ENCODE measurements at regions not wholly inside any gene's neighbourhood (a gene's known extent, or its start where the extent isn't known, plus 50 kb on each side); places are given as distances from the start of the nearest gene placed in this dataset.

DNA sequence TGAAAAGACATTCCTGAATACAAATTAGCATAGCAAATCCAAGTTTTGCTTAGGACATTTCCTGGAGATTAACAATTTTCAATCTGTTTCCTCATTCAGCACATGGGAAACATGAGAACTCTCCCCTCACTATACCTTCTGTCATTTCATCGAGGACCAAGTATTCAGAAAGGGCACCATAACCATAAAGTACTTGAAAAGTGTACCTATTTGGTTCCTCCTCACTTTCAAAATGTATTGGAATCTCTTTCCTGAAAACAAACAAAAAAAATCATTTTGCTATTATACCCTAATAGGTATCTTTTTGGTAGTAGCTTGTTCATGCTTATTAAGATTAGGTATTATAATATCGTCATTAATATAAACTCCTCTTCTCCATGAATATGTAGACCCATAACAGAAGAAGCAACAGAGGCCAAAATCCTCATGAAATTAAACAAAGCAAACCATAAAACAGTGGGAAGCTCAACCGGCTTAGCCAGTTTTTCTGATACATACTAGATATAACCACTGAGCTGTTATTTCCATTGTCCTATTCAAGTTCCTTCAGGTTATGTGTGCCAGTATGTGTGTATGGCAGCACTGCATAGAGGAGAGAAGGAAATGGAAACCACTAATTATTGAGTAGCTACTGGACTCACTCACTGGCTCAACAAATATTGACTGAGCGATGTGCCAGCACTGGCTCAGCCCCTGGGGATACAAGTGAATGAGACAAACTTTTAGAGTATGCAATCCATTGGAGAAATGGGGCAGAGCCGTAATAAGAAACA lies 274.0 kb downstream of the MAFB start:
- Histone ChIP-seq H3K4me3 (ENCODE audit: low read length in 2 of 2) (no peak overlapping the region), H3K4me1 (ENCODE audit: control insufficient read depth, insufficient read depth, low read length) (no peaks in the 10 kb centered on the region), H3K9me3 (ENCODE audit: control insufficient read depth in 2 of 2, low read length in 2 of 2) (no peaks in the 10 kb centered on the region), H3K27me3 (ENCODE audit: control insufficient read depth in 1 of 2, insufficient read depth in 2 of 2, low read length in 2 of 2) (no peaks in the 10 kb centered on the region), H3K9ac (ENCODE audit: low read length in 2 of 2) (no peak overlapping the region), H3K27ac (ENCODE audit: low read length) (no peak overlapping the region), H3K36me3 (ENCODE audit: control insufficient read depth in 2 of 2, insufficient read depth in 2 of 2, low read length in 2 of 2) (no peaks in the 10 kb centered on the region)

DNA sequence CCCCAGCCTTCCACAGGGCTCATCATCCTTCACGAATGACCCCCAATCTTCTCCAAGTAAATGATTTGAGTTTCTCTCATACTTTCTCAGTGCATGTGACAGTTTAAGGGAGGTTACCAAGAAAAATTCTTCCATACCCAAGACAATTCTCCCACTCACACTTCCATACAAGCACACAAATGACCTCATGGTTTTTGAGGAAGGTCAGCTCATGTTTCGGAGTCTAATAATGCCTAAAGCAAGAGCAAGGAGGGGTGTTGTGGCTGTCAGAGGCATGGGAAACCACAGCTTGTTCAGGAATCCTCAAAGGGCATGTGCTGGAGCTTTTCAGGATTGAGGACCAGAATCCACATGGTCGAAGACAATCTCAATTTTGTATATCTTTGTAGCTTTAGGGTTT lies 279.0 kb downstream of the MAFB start:
- no peak overlapping the region for H3K4me3 ChIP-seq (ENCODE audit: low read length in 2 of 2)
- no peaks in the 10 kb centered on the region for H3K27me3 ChIP-seq (ENCODE audit: control insufficient read depth in 1 of 2, insufficient read depth in 2 of 2, low read length in 2 of 2)
- no peaks in the 10 kb centered on the region for H3K9me3 ChIP-seq (ENCODE audit: control insufficient read depth in 2 of 2, low read length in 2 of 2)
- H3K27ac ChIP-seq (ENCODE audit: low read length): no peak overlapping the region
- H3K9ac ChIP-seq (ENCODE audit: low read length in 2 of 2): no peak overlapping the region
- H3K4me1 ChIP-seq (ENCODE audit: control insufficient read depth, insufficient read depth, low read length): no peaks in the 10 kb centered on the region
- H3K36me3 ChIP-seq (ENCODE audit: control insufficient read depth in 2 of 2, insufficient read depth in 2 of 2, low read length in 2 of 2): no peaks in the 10 kb centered on the region

GRCh38 chr20:40397467-40397866 lies 291.6 kb downstream of the MAFB start:
- no peaks in the 10 kb centered on the region for H3K27me3 ChIP-seq (ENCODE audit: control insufficient read depth in 1 of 2, insufficient read depth in 2 of 2, low read length in 2 of 2)

DNA sequence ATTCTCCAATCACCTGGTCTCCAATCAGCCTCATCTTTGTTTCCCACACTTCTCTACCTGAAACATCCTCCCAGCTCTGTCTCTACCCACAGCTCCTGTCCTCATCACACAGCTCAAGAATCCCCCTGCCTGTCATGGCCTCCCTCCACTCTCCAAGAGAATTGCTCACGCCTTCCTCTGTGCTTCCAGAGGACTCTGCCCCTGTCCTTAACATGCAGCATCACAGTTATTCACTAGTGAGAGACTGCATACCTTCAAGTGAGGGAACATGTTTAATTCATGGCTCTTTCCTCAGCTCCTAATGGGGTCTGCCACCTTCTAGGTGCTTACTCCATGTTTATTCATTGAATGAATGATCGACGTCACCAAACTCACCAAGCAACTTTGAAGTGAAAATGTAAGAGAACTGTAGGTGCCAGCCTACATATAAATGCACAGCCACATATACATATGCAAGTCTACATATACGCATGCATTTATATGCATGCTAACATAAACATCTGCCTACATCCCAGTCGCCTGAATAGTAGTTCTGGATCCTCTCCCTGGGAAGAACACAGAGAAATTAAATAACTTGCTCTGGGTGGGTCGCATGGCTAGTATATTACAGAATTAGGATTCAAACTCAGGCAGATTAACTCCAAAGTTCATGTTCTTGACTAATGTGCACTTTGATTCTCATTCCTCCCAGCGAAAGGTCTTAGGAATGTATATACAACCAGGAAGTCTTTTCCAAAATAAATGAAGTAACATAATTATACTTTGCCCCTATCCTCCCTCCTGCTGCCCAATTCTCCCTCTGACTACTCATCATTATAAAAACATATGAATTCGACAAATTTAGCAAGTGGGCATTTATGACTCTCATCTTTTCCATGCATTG lies 295.6 kb downstream of the MAFB start:
- H3K36me3 ChIP-seq (ENCODE audit: control insufficient read depth in 2 of 2, insufficient read depth in 2 of 2, low read length in 2 of 2): no peaks in the 10 kb centered on the region
- no peaks in the 10 kb centered on the region for H3K4me1 ChIP-seq (ENCODE audit: control insufficient read depth, insufficient read depth, low read length)
- H3K9ac ChIP-seq (ENCODE audit: low read length in 2 of 2): no peak overlapping the region
- H3K27me3 ChIP-seq (ENCODE audit: control insufficient read depth in 1 of 2, insufficient read depth in 2 of 2, low read length in 2 of 2): no peaks in the 10 kb centered on the region
- no peaks in the 10 kb centered on the region for H3K9me3 ChIP-seq (ENCODE audit: control insufficient read depth in 2 of 2, low read length in 2 of 2)
- H3K4me3 ChIP-seq (ENCODE audit: low read length in 2 of 2): no peak overlapping the region
- H3K27ac ChIP-seq (ENCODE audit: low read length): no peak overlapping the region

More at GRCh38 chr20:40397467-40397866, 291.6 kb downstream of the MAFB start:
- Histone ChIP-seq H3K4me3 (ENCODE audit: low read length in 2 of 2) (no peak overlapping the region), H3K9me3 (ENCODE audit: control insufficient read depth in 2 of 2, low read length in 2 of 2) (no peaks in the 10 kb centered on the region), H3K27ac (ENCODE audit: low read length) (no peak overlapping the region), H3K4me1 (ENCODE audit: control insufficient read depth, insufficient read depth, low read length) (no peaks in the 10 kb centered on the region), H3K36me3 (ENCODE audit: control insufficient read depth in 2 of 2, insufficient read depth in 2 of 2, low read length in 2 of 2) (no peaks in the 10 kb centered on the region), H3K9ac (ENCODE audit: low read length in 2 of 2) (no peak overlapping the region)

- H3K4me1 ChIP-seq (ENCODE audit: control insufficient read depth, insufficient read depth, low read length): no peaks in the 10 kb centered on the region
- peaks cover 4 to 5% of the 10 kb centered on the region in 2 donors for H3K9me3 ChIP-seq (ENCODE audit: control insufficient read depth in 2 of 2, low read length in 2 of 2)
- no peaks in the 10 kb centered on the region for H3K36me3 ChIP-seq (ENCODE audit: control insufficient read depth in 2 of 2, insufficient read depth in 2 of 2, low read length in 2 of 2)
Observed at GRCh38 chr20:40390654-40391053, 298.4 kb downstream of the MAFB start.

GRCh38 chr20:40370800-40371199 lies 318.2 kb downstream of the MAFB start:
- Histone ChIP-seq H3K27me3 (ENCODE audit: control insufficient read depth in 1 of 2, insufficient read depth in 2 of 2, low read length in 2 of 2) (no peaks in the 10 kb centered on the region), H3K36me3 (ENCODE audit: control insufficient read depth in 2 of 2, insufficient read depth in 2 of 2, low read length in 2 of 2) (no peaks in the 10 kb centered on the region), H3K9me3 (ENCODE audit: control insufficient read depth in 2 of 2, low read length in 2 of 2) (no peaks in the 10 kb centered on the region), H3K4me3 (ENCODE audit: low read length in 2 of 2) (no peak overlapping the region), H3K4me1 (ENCODE audit: control insufficient read depth, insufficient read depth, low read length) (no peaks in the 10 kb centered on the region), H3K9ac (ENCODE audit: low read length in 2 of 2) (no peak overlapping the region), H3K27ac (ENCODE audit: low read length) (no peak overlapping the region)

More at GRCh38 chr20:40390654-40391053, 298.4 kb downstream of the MAFB start:
- Histone ChIP-seq H3K9ac (ENCODE audit: low read length in 2 of 2) (no peak overlapping the region), H3K27me3 (ENCODE audit: control insufficient read depth in 1 of 2, insufficient read depth in 2 of 2, low read length in 2 of 2) (no peaks in the 10 kb centered on the region), H3K27ac (ENCODE audit: low read length) (no peak overlapping the region), H3K4me3 (ENCODE audit: low read length in 2 of 2) (no peak overlapping the region)

- no peaks in the 10 kb centered on the region for H3K27me3 ChIP-seq (ENCODE audit: control insufficient read depth in 1 of 2, insufficient read depth in 2 of 2, low read length in 2 of 2)
- no peak overlapping the region for H3K9ac ChIP-seq (ENCODE audit: low read length in 2 of 2)
- H3K27ac ChIP-seq (ENCODE audit: low read length): no peak overlapping the region
- no peaks in the 10 kb centered on the region for H3K9me3 ChIP-seq (ENCODE audit: control insufficient read depth in 2 of 2, low read length in 2 of 2)
- no peak overlapping the region for H3K4me3 ChIP-seq (ENCODE audit: low read length in 2 of 2)
- H3K36me3 ChIP-seq (ENCODE audit: control insufficient read depth in 2 of 2, insufficient read depth in 2 of 2, low read length in 2 of 2): no peaks in the 10 kb centered on the region
- H3K4me1 ChIP-seq (ENCODE audit: control insufficient read depth, insufficient read depth, low read length): no peaks in the 10 kb centered on the region
Observed at GRCh38 chr20:40368876-40369275, 320.2 kb downstream of the MAFB start.

DNA sequence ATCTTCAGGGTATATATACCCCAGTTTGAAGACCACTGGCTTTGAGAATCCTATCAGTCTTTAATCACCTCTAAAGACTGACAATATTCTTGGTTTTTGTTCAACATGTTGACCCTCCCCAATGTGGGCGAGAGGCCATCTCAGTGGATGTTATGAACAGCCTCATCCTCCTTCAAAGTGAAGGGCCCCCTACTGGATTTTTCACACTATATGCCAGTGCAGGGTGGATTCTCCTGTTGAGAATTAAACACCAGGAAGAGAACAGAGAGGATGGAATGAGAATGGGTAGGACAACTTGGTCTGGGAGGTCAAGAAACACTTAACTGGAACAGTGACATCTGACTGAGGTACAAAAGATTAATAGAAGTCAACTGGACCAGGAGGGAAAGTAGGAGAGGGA lies 327.1 kb downstream of the MAFB start:
- Histone ChIP-seq H3K36me3 (ENCODE audit: control insufficient read depth in 2 of 2, insufficient read depth in 2 of 2, low read length in 2 of 2) (no peaks in the 10 kb centered on the region), H3K9ac (ENCODE audit: low read length in 2 of 2) (no peak overlapping the region), H3K4me1 (ENCODE audit: control insufficient read depth, insufficient read depth, low read length) (no peaks in the 10 kb centered on the region), H3K27ac (ENCODE audit: low read length) (no peak overlapping the region), H3K4me3 (ENCODE audit: low read length in 2 of 2) (no peak overlapping the region), H3K9me3 (ENCODE audit: control insufficient read depth in 2 of 2, low read length in 2 of 2) (no peaks in the 10 kb centered on the region), H3K27me3 (ENCODE audit: control insufficient read depth in 1 of 2, insufficient read depth in 2 of 2, low read length in 2 of 2) (no peaks in the 10 kb centered on the region)

DNA sequence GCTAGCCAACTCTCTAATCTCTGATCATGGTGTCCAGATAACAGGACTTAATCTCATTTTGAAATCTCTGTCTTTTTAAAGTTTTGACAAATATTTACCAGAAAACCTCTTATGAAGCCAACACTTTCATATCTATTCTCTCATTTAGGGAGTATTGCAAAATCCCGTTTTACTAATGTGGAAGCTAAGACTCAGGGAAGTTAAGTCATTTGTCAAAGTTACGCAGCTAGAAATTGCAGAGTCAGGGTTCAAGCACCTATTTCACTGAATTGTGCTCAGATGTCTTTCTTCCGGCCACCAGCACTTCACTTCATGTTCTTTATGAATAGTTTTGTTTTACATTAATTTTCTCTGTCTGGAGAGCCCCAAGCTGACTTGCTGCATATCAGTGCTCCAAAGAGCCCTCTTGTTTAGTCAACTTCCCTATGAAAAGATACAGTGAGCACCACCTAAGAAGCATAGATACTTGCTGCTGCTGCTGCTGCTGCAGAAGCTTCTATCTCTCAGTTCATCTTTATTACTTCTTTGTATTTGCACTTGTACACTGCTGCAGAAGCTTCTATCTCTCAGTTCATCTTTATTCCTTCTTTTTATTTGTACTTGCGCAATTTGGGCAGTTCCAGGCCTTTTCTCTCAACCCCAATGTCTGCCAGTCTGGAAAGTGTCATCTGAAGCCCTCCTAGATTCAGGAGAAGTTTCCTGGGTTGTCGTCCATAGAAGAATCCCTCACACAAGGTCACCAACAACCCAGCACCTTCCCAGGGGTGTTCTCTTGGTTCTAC lies 329.7 kb downstream of the MAFB start:
- no peak overlapping the region for H3K9ac ChIP-seq (ENCODE audit: low read length in 2 of 2)
- H3K4me1 ChIP-seq (ENCODE audit: control insufficient read depth, insufficient read depth, low read length): no peaks in the 10 kb centered on the region
- no peak overlapping the region for H3K27ac ChIP-seq (ENCODE audit: low read length)

DNA sequence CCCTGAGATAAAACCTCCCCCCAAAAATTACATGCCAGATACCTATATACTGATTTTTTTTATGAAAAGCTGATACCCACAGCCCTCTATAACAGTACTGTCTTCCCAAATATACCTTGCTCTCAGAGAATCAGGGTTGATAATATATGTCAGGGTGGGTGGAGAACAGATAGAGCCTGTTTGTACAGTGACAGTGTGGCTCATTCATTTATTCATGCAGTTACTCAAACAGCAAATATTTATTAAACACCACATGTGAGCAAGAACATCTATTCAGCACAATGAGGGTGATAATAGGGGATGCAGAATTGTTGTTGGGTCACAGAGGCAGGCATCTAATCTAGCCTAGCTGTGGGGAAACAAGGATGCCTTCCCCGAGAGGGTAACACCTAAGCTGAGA lies 334.2 kb downstream of the MAFB start:
- no peak overlapping the region for H3K4me3 ChIP-seq (ENCODE audit: low read length in 2 of 2)
- peaks cover 0 to 3% of the 10 kb centered on the region in 2 donors for H3K27me3 ChIP-seq (ENCODE audit: control insufficient read depth in 1 of 2, insufficient read depth in 2 of 2, low read length in 2 of 2)
- H3K27ac ChIP-seq (ENCODE audit: low read length): no peak overlapping the region
- H3K9ac ChIP-seq (ENCODE audit: low read length in 2 of 2): no peak overlapping the region
- H3K36me3 ChIP-seq (ENCODE audit: control insufficient read depth in 2 of 2, insufficient read depth in 2 of 2, low read length in 2 of 2): no peaks in the 10 kb centered on the region
- no peaks in the 10 kb centered on the region for H3K4me1 ChIP-seq (ENCODE audit: control insufficient read depth, insufficient read depth, low read length)
- H3K9me3 ChIP-seq (ENCODE audit: control insufficient read depth in 2 of 2, low read length in 2 of 2): peaks cover 0 to 5% of the 10 kb centered on the region in 2 donors

More for the DNA sequence above, 329.7 kb downstream of the MAFB start:
- peaks cover 0 to 5% of the 10 kb centered on the region in 2 donors for H3K9me3 ChIP-seq (ENCODE audit: control insufficient read depth in 2 of 2, low read length in 2 of 2)
- no peaks in the 10 kb centered on the region for H3K36me3 ChIP-seq (ENCODE audit: control insufficient read depth in 2 of 2, insufficient read depth in 2 of 2, low read length in 2 of 2)
- H3K4me3 ChIP-seq (ENCODE audit: low read length in 2 of 2): no peak overlapping the region
- peaks cover 0 to 2% of the 10 kb centered on the region in 2 donors for H3K27me3 ChIP-seq (ENCODE audit: control insufficient read depth in 1 of 2, insufficient read depth in 2 of 2, low read length in 2 of 2)
